ENCODE measurements at regions not wholly inside any gene's neighbourhood (a gene's known extent, or its start where the extent isn't known, plus 50 kb on each side); places are given as distances from the start of the nearest gene placed in this dataset.

DNA sequence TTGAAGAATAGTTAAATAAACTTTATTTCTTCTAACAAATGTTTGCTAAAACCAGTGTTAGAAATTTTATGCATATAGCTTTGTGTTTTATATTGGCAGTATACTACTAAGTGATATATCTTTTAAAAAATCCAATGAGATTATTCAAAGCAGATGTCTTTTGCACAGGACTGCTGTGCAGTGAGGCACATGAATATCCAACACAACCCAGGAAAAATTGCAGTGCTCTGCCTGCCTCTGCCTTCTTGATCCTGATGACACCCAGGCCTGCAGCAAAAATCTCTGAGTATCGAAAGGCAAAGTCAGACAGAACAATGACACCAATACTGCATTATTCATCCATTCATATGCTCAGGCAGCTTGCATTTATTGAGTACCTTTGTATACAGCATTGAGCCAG is 1076.5 kb upstream of the ARRDC3 start:
- DNase-seq, result no peak

- no peak for DNase-seq
Measured at GRCh38 chr5:92455011-92455410, 1071.9 kb upstream of the ARRDC3 start.

- no peak for DNase-seq
Measured at GRCh38 chr5:92444888-92445287, 1061.8 kb upstream of the ARRDC3 start.

GRCh38 chr5:92435781-92436180 is 1052.7 kb upstream of the ARRDC3 start:
- DNase-seq, result no peak

DNA sequence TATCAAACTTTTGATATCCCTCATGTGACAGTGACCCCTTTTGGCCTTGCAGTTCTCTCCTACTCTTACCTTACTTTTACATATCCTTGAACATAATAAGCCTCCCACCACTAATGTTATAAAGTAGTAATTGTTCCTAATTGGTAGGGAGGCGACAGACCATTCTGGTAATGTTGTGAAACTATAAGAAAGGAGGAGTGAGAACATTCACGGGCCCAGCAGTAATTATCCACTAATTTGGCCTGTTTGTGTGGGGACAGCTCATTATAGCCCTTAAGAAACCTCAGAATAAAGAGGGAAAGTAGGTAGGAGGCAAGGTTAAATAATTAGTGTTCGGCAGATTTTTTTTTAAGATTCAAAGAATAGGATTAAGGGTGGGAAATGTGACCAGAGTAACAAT is 1046.5 kb upstream of the ARRDC3 start:
- DNase-seq, result no peak

DNA sequence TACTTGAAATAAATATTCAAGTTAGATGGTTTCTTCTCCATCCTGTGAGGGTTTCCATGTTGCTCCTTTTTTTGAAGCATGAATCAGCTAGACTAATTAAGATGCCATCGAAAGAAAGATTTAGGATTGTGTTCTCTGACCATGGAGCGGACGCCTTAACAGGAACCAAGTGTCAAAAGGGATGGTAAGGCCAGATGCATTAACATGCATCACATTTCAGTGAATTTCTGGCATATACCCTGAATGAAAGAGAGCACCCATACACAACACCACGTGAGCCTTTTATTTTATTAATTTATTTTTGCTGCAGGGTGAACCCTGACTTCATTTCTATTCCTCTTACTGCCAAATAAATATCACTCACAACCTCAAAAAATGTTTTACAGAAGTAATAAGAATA is 1045.3 kb upstream of the ARRDC3 start:
- no peak for DNase-seq

GRCh38 chr5:92424785-92425426 is 1041.8 kb upstream of the ARRDC3 start:
- DNase-seq, result no peak

DNA sequence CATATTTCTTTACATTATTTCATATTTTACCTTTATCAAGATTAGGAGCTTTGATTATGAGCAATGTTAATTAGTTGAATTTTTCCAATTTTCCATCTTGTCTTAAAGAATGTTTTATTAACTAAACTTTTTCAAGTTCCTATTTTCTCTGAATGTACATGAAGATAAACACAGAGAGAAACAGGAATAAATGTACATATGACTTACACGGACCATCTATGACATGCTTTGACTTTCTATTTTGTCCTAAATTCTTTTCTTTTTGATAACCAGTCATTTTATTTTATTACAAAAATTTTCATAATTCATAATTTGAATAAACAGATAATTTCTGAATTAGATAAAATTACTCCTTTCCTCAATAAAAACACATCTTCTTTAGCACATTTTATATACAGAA is 1038.8 kb upstream of the ARRDC3 start:
- no peak for DNase-seq

- no peak for DNase-seq
Measured at GRCh38 chr5:92421196-92421595, 1038.1 kb upstream of the ARRDC3 start.

- no peak for DNase-seq
Measured at GRCh38 chr5:92419261-92419660, 1036.1 kb upstream of the ARRDC3 start.

- no peak for DNase-seq
Measured at GRCh38 chr5:92418341-92418740, 1035.2 kb upstream of the ARRDC3 start.

GRCh38 chr5:92409134-92409533 is 1026.0 kb upstream of the ARRDC3 start:
- DNase-seq, result no peak

GRCh38 chr5:92402956-92403702 is 1020.0 kb upstream of the ARRDC3 start:
- no peak for DNase-seq

- DNase-seq, result no peak
Measured at GRCh38 chr5:92402045-92402444, 1018.9 kb upstream of the ARRDC3 start.

GRCh38 chr5:92401492-92401891 is 1018.4 kb upstream of the ARRDC3 start:
- no peak for DNase-seq

GRCh38 chr5:92394936-92395335 is 1011.8 kb upstream of the ARRDC3 start:
- no peak for DNase-seq

- DNase-seq, result no peak
Measured at GRCh38 chr5:92390657-92391056, 1007.5 kb upstream of the ARRDC3 start.

- no peak for DNase-seq
Measured at GRCh38 chr5:92380069-92380770, 997.1 kb upstream of the ARRDC3 start.

DNA sequence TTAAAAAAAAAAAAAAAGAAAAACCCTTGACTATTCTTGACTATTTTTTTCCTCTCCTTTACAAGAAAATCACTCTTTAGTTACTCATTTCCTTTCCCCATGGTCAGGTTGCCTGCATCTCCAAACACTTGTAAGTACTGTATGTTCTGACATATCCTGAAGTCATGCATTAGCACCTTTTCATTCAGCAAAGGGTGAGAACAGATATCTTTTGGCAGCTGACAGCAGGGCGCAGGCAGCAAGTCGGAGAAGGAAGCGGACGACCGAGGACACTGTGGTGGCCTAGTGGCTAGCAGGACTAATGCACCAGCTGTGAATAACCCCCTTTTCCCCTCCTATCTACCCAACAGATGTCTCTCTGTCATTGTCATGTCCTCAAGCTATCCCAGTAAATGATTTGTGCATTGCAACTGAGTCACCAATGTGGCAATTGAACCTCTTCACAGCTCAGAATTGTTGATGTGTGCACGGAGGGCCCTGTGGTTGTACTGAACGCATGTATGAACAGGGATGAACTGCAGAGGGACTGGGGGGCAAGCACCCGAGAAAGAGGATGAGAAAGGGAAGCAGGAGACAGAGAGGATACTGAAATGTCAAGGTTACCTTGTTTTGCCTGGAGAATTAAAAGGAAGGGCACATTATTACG is 996.0 kb upstream of the ARRDC3 start:
- no peak for DNase-seq

GRCh38 chr5:92374859-92375258 is 991.7 kb upstream of the ARRDC3 start:
- DNase-seq, result no peak

- no peak for DNase-seq
Measured at GRCh38 chr5:92372766-92373165, 989.6 kb upstream of the ARRDC3 start.

GRCh38 chr5:92371889-92372235 is 988.7 kb upstream of the ARRDC3 start:
- DNase-seq, result no peak

GRCh38 chr5:92371171-92371888 is 988.2 kb upstream of the ARRDC3 start:
- no peak for DNase-seq

Data from stimulated activated CD4-positive, alpha-beta T cell treated with anti-CD3 and anti-CD28 coated beads, Interleukin-4, amount 100 ng/mL, for 24 hours (primary cell).